ENCODE measurements at regions not wholly inside any gene's neighbourhood (a gene's known extent, or its start where the extent isn't known, plus 50 kb on each side); places are given as distances from the start of the nearest gene placed in this dataset.
"Not testable (repeated sequence)": the region's sequence is repeated elsewhere in the genome, so short reads cannot be mapped to it uniquely, and the experiment has no call there.

- not testable (repeated sequence) for DNase-seq (ENCODE audit: insufficient read length, low spot score); FAIRE-seq
Measured at GRCh38 chr13:18567890-18568289, 613.7 kb downstream of the TUBA3C start.

Data from HTR-8/SVneo (cell line).